ENCODE measurements at regions not wholly inside any gene's neighbourhood (a gene's known extent, or its start where the extent isn't known, plus 50 kb on each side); places are given as distances from the start of the nearest gene placed in this dataset.

DNA sequence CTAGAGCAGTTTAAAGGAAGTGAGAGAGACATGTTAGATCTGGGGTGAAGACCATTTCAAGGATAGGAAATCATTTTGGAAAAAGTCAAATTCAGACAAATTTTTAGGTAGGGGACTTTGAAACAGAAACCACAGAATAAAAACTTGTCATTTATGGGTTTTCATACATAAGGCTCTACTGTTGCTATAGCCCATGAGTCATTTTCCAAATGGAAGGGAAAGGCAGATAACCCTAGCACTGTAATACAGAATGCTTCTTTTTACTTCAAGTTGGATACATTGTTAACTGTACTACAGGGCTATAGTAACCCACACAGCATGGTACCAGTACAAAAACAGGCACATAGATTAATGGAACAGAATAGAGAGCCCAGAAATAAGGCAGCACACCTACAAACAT, 455.4 kb downstream of the EBF1 start:
- peak; percentile 32 for DNase-seq

GRCh38 chr5:158643840-158644239, 455.9 kb downstream of the EBF1 start:
- peak; percentile 47 for DNase-seq

DNA sequence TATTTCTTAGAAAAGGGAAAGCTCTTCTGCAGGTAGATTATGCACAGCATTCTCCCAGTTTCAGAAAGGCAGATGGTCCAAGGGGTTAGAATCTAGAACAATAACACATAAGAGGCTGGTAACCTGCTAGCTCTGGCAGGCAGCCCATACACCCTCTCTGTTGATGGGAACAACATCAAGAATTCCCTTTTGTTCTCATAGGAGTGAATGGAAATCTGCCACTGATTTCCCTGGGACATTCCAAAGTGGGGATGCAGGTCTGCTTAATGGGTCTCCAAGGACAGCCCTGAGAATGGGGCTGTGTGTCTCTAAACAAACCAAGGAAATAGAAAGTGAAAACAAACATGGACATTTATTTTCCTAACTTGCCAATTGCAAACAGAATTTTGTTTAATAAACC, 456.8 kb downstream of the EBF1 start:
- DNase-seq: peak; percentile 18

- no peak for DNase-seq
Measured at GRCh38 chr5:158641016-158641415, 458.7 kb downstream of the EBF1 start.

GRCh38 chr5:158640593-158640980, 459.1 kb downstream of the EBF1 start:
- peak; percentile 58 for DNase-seq

- DNase-seq: peak; percentile 65
Measured at GRCh38 chr5:158639881-158640592, 459.7 kb downstream of the EBF1 start.

DNA sequence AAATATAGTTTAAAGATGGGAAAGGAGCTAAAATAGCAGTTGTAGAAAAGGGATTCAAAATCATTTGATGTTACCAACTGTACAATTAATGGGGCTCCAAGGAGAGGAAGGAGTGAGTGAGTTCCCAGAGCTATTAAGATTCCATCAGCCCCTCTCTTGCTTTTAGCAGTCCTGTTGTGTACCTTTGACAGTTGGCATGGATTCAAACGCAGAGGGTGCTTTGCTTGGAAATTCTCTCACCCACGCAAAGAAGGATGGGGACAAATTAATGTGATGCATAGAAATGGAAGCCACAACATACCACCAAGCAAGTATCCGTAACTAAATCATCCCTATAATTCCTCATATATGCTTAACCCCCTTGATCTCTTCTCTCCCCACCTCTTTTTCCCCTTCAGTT, 461.3 kb downstream of the EBF1 start:
- DNase-seq: no peak

- no peak for DNase-seq
Measured at GRCh38 chr5:158637039-158637438, 462.7 kb downstream of the EBF1 start.

- no peak for DNase-seq
Measured at GRCh38 chr5:158635565-158635964, 464.2 kb downstream of the EBF1 start.

DNA sequence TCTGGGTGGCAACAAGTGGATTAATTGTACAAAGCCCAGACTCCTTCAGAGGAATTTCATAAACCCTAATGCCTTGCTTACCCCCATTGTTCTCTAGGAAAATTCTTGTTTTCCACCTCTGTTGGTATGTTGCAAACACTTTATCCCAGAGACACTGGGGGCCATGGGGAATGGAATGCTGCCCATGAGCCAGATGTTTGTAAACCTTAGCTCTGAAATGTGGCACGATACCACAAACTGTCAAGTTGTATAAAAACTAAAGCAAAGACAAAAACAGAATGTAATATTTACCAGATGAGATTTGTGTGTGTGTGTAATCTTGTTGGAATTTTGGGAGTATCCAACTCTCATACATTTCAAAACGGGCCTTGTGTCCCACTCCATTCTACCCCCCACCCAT, 465.0 kb downstream of the EBF1 start:
- peak; percentile 58 for DNase-seq

DNA sequence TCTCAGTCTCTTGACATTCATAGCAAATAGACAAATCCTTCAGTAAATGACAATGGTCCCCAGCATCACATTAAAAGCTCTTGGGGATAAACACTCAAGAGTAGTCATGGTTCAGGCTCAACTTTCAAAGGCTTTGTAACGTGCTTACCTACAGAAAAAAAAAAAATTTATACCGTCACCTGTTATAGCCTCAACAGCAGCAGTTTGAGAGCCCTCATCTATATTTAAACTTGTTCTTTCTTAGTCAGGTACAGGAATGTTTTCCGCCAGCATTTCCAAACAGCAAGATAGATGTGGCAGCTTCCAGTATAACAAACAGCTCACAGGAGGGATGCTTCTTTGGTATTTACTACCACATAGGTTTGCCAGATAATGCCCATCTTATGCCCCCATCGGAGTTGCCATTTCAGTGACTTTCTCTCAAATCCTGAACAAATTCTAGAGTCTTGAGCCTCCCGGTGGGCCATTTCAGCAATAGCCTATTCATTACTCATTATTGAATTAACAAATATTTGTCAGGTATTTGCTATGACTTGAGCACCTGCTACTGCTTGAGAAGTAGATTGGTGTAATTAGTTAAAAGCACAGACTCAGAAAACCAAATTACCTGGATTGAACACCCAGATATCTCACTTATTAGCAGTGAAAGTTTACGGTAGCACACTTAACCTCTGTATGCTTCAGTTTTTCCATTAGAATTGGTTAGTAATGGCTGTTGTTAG, 470.0 kb downstream of the EBF1 start:
- no peak for DNase-seq

DNA sequence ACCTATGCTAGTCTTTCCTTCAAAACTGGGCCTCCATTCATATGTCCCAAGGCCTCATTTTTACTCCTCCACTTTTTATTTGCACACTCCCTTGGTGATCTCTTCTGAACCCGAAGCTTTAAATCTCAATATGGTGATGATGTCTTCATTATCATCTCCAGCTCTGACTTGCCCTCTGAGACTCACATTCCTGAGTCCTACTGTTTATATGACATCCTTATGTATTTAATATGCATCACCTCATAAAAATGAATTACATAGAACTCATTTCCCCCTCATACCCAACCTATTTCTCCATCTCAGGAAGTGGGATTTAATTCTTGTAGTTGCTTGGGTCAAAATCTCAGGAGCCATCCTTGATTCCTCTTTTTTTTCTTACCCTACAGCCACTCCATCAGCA, 473.0 kb downstream of the EBF1 start:
- peak; percentile 53 for DNase-seq

DNA sequence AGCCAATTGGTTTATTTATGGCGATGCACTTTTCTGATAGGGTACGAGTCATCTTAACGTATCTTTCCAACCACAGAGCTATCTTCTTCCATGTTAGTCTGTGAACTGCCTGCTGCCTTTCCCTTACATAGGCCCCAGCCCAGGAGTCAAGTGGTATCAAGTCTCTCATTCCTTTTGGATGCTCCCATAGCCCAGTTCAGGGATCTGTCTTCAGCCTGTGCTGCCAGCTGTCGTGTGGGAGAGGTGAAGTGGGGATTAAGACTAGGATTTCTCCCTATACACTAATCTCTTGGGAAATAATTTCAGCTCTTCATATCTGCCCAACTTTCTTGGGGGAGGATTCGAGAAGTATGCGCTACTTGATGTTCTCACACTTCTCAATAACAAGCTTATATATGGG, 475.7 kb downstream of the EBF1 start:
- DNase-seq: no peak

DNA sequence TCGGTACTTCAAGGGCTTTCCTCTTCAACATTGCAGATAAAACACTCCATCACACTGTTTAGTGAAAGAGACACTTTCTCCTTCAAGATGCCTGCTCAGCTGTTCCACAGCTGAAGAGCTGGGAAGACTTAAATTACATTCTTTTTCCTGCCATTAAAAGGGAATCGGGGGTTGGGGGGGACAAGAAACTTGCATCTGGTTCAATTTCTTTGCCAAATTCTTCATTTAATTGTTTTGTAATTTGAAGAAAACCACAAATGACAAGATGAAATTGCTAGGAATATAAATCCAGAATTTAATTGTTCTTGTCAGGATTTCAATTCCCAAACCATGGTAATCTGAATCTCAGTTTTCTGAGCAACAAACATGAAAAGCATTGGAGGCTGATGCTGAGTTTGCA, 478.3 kb downstream of the EBF1 start:
- DNase-seq: peak; percentile 33

DNA sequence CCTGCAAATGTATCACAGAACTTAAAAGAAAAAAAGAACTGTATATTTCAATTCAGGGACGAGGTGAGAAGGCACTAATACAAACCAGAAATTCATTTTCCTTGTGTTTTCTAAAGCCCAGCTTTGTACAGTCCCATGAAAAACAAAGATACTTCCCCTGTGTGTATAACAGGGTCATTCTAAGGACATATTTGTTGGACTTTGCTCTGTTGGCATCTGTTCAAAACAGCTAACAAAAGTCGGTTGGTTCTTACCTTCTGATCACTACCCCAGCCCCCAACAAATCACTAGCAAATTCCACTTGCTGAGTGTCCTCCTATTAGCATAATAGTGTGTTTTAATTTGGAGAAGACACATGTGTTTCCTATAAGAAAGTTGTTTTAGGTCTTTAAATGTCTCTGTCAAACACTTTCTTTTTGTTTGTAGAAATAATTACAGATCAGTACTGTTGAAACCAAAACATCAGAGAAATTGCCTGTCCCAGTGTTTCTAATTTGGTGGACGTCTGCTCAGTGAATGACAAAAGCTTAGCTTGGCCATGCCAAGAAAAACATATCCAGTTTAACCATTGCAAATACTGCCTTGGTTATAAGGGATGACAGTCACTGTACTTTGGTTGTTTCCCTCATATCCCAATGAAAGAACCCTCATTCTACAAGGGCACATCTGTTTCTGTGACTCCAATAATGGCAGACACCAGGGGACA, 480.5 kb downstream of the EBF1 start:
- peak; percentile 30 for DNase-seq

DNA sequence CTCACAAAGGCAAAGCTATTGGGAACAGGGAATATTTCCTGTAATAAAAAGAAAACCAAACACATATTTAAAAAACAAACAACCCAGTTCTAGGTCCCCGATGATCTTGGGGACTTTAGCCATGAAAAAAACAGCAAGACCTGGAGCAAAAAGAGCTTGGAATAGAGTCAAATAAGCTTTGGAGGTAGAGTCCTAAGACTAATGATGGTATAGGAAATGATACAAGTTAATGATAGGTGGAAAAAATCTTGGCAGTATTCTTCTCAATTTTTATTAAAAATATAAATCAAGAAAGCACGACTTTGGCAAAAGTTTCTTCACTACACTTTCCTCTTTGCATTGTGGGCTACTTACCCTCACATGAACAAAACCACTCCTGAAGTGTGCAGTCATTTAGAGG, 481.5 kb downstream of the EBF1 start:
- no peak for DNase-seq

- no peak for DNase-seq
Measured at GRCh38 chr5:158616707-158617106, 483.0 kb downstream of the EBF1 start.

DNA sequence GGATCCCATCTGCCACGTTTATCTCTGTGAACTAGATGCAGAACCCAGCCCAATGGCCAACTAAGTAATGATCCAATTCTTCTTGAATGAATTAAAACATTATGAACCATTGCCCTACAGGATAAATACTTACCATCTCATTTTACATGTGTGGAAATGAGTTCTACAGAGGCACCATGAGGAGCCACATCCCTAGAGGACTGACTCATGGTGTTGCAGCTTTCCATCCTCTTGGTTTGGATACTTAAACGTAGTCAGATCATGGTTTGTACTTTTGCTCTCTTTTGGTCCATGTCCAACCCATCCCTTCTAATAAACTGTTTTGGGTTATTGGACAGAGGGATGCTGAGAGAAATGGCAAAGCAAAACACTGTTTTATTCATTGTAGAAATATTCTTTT, 484.8 kb downstream of the EBF1 start:
- DNase-seq: peak; percentile 50

DNA sequence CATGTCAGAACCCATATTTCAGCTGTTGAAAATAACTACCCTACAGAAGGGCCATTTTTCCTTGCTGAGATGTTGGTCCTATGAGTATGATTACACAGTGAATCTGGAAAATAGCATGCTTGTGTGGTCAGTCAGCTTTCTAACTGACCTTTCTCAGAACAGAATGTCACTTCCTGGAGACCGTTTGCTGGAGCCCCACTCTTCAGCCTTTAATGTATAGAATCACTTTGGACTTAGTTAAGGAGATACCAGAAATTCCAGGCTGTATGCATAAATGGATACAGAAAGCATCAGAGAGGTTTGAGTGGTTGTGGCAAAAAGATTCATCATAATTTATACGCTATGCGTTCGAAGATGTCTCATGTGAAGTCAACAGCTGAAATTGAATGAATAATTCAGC, 488.1 kb downstream of the EBF1 start:
- peak; percentile 59 for DNase-seq

DNA sequence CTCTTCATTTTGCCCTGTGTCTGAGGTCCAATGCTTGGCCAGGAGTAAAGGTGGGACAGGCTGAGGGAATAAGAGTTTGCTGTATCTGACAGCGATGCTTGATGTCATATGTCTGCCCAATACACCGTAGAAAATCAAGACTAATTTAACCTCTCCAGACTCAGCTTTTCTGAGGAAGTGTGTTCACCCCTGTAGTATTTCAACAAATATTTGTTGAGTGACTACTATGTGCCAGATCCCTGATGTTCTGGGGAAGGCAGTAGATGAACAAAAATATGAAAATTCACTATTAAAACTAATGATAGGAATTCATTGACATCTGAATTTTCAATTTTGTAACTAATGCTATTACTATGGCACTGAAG, 489.7 kb downstream of the EBF1 start:
- no peak for DNase-seq

GRCh38 chr5:158609333-158610050, 490.2 kb downstream of the EBF1 start:
- peak; percentile 82 for DNase-seq

DNA sequence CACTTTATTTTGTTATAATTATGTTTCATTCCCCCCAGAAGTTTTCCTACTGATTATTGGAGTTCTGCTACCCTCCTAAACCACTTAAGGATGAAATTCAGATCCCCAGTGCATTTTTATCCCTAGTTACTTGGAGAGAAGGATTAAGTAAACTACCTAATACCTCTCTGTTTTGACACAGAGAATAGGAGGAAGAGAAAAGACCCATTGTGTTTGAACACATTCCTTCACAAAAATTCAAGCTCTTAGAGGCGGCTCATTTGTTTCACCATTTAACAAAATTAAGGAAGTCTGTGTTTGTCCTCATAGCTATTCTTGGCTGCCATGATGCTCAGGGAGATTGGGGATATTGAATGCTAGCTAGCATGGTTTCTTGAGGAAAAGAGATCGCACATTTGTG, 492.6 kb downstream of the EBF1 start:
- no peak for DNase-seq

GRCh38 chr5:158606233-158606632, 493.5 kb downstream of the EBF1 start:
- DNase-seq: no peak

DNA sequence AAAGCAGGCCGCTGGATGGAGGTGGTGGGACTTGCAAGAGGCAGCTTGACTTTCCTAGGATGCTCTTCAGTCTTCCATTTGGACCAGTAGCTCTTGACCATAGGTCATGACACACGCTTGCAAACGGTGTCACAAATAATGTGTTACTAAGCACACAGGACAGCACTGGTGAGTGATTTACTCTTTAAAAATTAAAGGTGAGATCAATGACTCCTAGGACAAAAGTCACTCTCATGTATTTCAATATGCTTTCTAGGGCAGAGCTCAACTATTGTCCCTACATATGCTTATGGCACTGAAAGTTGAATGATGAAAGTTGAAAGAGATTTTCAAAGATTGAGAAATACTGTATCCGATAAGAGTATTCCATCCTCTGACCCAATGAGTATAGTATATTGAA, 496.7 kb downstream of the EBF1 start:
- DNase-seq: no peak
